Pancreas (tissue), 10 donors: ENCODE measurements at regions not wholly inside any gene's neighbourhood (a gene's known extent, or its start where the extent isn't known, plus 50 kb on each side); places are given as distances from the start of the nearest gene placed in this dataset.

Experiments
- ATAC-seq, 4 donors: fragments of 200-7000 bp; cut with Tn5 transposase; one replicate each; pipeline versions ENCODE4 v1.8.0 to v1.9.1; 2020; ENCODE audit warnings: mild to moderate bottlenecking in 4 of 4, moderate library complexity in 4 of 4
- DNase-seq, 6 donors: peaks; one replicate each; pipeline ENCODE4 v3.0.0-alpha.2; 2020
- FAIRE-seq: peaks from 2 replicates; lab custom pipeline; 2012; peaks lifted over from hg19 to GRCh38; lab: Jason Lieb, UNC
- H3K27ac ChIP-seq, 4 donors: fragments of 200-600 bp; sonication (generic); 1 replicate in 3 of 4; 2 replicates in 1 of 4; pipeline versions ENCODE4 v1.5.0 to v1.8.0; 2020
- H3K27me3 ChIP-seq, 4 donors: fragments of 200-600 bp; one replicate each; pipeline ENCODE4 v1.8.0; 2021
- H3K36me3 ChIP-seq, 3 donors: fragments of 200-600 bp; sonication (generic) in 1 of 3; one replicate each; pipeline versions ENCODE4 v1.5.0 to v1.8.0; 2020 to 2021
- H3K4me1 ChIP-seq, 3 donors: fragments of 200-600 bp; one replicate each; pipeline ENCODE4 v1.8.0; 2021
- H3K4me3 ChIP-seq, 4 donors: fragments of 200-600 bp; sonication (generic) in 2 of 4; one replicate each; pipeline versions ENCODE4 v1.5.0 to v1.8.0; 2020 to 2021
- H3K9me3 ChIP-seq, 4 donors: fragments of 200-600 bp; one replicate each; pipeline ENCODE4 v1.8.0; 2021
- WGBS, 2 donors: extraction: QIAGEN DNeasy Blood & Tissue Kit; methylation state at CpG; one replicate each; pipeline ENCODE4 v1.1.7; 2013; 5-methylcytosine and 5-hydroxymethylcytosine counted together
- intact Hi-C, 3 donors: fragments of 100-400 bp; cut with DNase I; formaldehyde crosslinking; loops; one replicate each; pipeline versions ENCODE4 v1.11.1 to v1.14.2; 2022
- TF ChIP-seq, protein P1 (sequence below), 4 donors: fragments of 200-600 bp; sonication (generic) in 3 of 4; IDR thresholded peaks; one replicate each; pipeline versions ENCODE4 v1.5.0 to v1.8.0; 2021; ENCODE audit warnings: antibody characterized with exemption in 4 of 4
- donor health status: healthy with polysubstance abuse.
- donor health status: DM: no; HTN: no; CAD: no; lungs with moderate emphysema.
- donor health status: DM: no; HTN: no; CAD: no.
- donor health status: control.
- donor health status: control.
- donor health status: Bipolar disorder and iron deficiency.
- donor health status: DM: yes; HTN: yes; CAD: no.
- donor health status: DM: no; HTN: no; CAD: no.
- donor health status: DM: no; HTN: no; CAD: no.
- donor health status: DM: yes; HTN: yes; CAD: no.

DNA sequence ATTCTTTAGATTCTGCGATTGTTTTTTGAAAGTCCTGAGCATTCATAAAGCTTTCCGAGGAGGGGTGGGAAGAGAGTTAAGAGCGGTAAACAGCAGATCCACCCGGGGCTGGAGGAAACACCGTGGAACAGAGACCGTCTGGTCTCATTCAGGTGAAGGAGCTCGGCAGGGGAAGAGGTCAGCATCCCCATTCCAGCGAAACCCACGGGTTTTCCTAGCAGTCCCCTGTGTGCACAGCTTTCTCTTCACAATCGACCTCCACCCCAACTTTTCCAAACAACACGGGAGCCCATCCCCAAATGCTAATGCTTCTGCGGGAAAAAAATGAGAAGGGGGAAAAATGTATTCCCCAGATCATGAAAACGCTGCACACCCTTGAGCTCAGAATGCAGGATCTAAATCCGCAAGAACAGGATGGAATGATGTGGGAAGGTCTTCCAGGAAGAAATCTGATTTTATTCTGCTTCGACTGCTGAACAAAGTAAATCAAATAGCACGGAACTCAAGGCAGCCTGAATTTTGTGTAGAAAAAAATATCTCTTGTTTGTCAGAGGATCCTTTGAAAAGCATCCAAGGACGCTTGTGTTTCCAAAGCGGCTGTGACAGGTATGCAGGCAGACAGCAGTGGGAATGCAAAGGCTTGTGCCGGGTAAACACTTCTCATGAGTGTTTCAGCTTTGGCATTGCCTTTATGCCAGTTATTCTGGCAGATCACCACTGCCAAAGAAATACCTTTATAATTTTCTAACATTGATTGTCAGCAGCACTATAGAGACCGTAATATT is 128.8 kb downstream of the NDUFA12 start:
- FAIRE-seq (no peak), DNase-seq (no peak), ATAC-seq (peak in 3 of 4 donors; percentile 24 to 47 (median 33))
- peaks cover 0 to 9% (median 0%) of the 10 kb centered on the region in 4 donors for H3K27me3 ChIP-seq
- H3K4me3 ChIP-seq, result peak overlapping the region in 1 of 4 donors; percentile 45
- WGBS, 2 donors, result 6 to 11% methylated on average over 20 of the region's 20 CpGs
- peaks cover 0 to 12% (median 0%) of the 10 kb centered on the region in 3 donors for H3K4me1 ChIP-seq
- intact Hi-C loops, result no loop called here
- no peaks in the 10 kb centered on the region for H3K36me3 ChIP-seq
- H3K9me3 ChIP-seq, result no peaks in the 10 kb centered on the region
- H3K27ac ChIP-seq, result no peak overlapping the region
- TF ChIP-seq, protein P1, sequence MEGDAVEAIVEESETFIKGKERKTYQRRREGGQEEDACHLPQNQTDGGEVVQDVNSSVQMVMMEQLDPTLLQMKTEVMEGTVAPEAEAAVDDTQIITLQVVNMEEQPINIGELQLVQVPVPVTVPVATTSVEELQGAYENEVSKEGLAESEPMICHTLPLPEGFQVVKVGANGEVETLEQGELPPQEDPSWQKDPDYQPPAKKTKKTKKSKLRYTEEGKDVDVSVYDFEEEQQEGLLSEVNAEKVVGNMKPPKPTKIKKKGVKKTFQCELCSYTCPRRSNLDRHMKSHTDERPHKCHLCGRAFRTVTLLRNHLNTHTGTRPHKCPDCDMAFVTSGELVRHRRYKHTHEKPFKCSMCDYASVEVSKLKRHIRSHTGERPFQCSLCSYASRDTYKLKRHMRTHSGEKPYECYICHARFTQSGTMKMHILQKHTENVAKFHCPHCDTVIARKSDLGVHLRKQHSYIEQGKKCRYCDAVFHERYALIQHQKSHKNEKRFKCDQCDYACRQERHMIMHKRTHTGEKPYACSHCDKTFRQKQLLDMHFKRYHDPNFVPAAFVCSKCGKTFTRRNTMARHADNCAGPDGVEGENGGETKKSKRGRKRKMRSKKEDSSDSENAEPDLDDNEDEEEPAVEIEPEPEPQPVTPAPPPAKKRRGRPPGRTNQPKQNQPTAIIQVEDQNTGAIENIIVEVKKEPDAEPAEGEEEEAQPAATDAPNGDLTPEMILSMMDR (IDR thresholded peaks at IDR 0.05), result no peak

DNA sequence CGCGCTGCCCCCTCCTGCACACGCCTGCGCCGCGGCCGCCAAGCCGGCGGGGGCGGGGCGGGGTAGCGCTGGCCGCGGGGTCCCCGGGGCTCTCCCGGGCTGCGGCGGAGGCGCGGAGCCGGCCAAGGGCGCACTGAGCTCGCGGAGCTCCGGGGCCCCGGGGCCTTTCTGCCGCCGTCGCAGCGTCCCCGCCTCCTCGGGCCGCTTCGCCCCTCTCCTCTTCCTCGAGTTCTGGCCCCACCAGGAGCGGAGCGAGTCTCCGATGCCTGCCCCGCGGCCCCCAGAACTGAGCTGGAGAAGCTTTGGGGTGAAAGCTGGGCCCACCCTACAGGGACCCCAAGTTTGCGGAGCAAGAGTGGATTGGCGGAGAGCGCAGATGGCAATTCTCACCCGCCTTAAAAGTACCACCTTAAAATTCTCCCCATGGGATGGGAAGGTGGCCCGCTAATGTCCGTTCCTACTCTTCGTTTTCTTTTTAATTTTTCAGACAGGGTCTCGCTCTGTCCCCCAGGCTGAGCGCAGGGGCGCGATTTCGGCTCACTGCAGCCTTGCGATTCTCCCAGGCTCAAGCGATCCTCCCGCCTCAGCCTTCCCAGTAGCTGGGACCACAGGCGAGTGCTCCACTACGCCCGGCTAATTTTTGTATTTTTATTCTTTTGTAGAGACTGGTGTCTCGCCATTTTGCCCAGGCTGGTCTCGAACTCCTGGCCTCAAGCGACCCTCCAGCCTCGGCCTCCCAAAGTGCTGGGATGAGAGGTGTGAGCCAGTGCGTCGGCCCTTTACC is 129.6 kb downstream of the NDUFA12 start:
- intact Hi-C loops, result no loop called here
- FAIRE-seq (no peak), ATAC-seq (peak in 3 of 4 donors; percentile 61 to 80 (median 74)), DNase-seq (peak in 2 of 6 donors; percentile 63 to 65)
- H3K27me3 ChIP-seq, result peaks cover 0 to 12% (median 0%) of the 10 kb centered on the region in 4 donors
- 5% methylated on average over 39 to 64 of the region's 64 CpGs for WGBS, 2 donors
- TF ChIP-seq, protein P1 (IDR thresholded peaks at IDR 0.05), result no peak
- no peaks in the 10 kb centered on the region for H3K36me3 ChIP-seq
- H3K4me3 ChIP-seq, result peak overlapping the region in 3 of 4 donors; percentile 17 to 45 (median 27)
- no peaks in the 10 kb centered on the region for H3K9me3 ChIP-seq
- no peak overlapping the region for H3K27ac ChIP-seq
- peaks cover 0 to 12% (median 0%) of the 10 kb centered on the region in 3 donors for H3K4me1 ChIP-seq

- DNase-seq (peak in 3 of 6 donors; percentile 26 to 62 (median 62)), ATAC-seq (peak; percentile 25 to 70 (median 38)), FAIRE-seq (no peak)
- Histone ChIP-seq H3K36me3 (no peaks in the 10 kb centered on the region), H3K27ac (no peak overlapping the region), H3K4me3 (peak overlapping the region in 3 of 4 donors; percentile 17 to 45 (median 27)), H3K4me1 (peaks cover 0 to 12% (median 0%) of the 10 kb centered on the region in 3 donors), H3K9me3 (no peaks in the 10 kb centered on the region), H3K27me3 (peaks cover 0 to 12% (median 0%) of the 10 kb centered on the region in 4 donors)
- TF ChIP-seq, protein P1 (IDR thresholded peaks at IDR 0.05), result no peak
- 2% methylated on average over 48 to 80 of the region's 80 CpGs for WGBS, 2 donors
- intact Hi-C loops, result no loop called here
These were observed 130.3 kb downstream of the NDUFA12 start for GRCh38 chr12:94872971-94873733.

DNA sequence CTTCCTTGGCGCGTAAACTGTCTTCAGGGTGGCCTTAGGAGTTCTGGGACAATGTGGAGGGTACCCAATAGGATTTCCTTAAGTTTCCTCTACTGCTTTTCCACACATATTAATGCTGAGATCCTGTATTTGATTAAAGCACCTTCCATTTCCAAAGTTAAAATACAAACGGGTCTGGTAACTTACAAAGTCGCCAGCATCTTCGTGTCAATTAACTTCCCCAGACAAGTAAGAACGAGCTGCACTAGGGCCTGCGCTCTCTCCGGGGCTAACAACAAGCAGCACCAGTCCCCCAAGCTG is 130.9 kb downstream of the NDUFA12 start:
- Histone ChIP-seq H3K9me3 (no peaks in the 10 kb centered on the region), H3K4me1 (peaks cover 0 to 12% (median 0%) of the 10 kb centered on the region in 3 donors), H3K4me3 (no peak overlapping the region), H3K27me3 (peaks cover 0 to 12% (median 0%) of the 10 kb centered on the region in 4 donors), H3K36me3 (no peaks in the 10 kb centered on the region), H3K27ac (no peak overlapping the region)
- ATAC-seq, result no peak
- TF ChIP-seq, protein P1 (IDR thresholded peaks at IDR 0.05), result no peak
- no peak for DNase-seq
- WGBS, 2 donors, result 29 to 32% methylated on average over 8 of the region's 8 CpGs
- intact Hi-C loops, result no loop called here
- FAIRE-seq, result no peak
